ENCODE measurements at regions not wholly inside any gene's neighbourhood (a gene's known extent, or its start where the extent isn't known, plus 50 kb on each side); places are given as distances from the start of the nearest gene placed in this dataset.

DNA sequence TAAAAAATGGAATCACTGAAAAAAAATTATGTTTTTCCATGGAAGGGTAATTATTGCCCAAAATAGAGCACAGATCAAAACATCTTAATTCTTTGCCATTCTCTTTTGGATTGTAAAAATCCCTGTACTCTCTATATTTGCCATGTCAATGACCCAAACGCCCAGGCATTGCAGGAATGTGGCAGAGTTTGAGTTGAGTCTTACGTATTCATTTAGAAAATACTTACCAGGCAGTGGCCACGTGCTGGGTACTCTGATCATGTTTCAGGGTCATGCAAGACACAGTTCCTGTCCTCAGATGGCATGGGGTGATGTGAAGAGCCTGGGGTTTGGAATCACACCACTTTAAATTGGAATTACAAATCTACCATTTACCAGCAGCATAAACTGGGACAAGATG lies 267.7 kb downstream of the ABCC12 start:
- H3K4me2 ChIP-seq (ENCODE audit: insufficient read depth in 1 of 2, low read depth in 2 of 2, low read length in 2 of 2), result peak overlapping the region in 1 of 2 experiments; percentile 47; a peak in 2 of 4 replicates
- H2AFZ ChIP-seq (ENCODE audit: low read length), result no peak overlapping the region
- H3K9ac ChIP-seq (replicated peaks in 1 of 4; ENCODE audit: extremely low read depth in 1 of 4, low read depth in 3 of 4, low read length in 3 of 4), result no peak overlapping the region
- H2BK20ac ChIP-seq (ENCODE audit: low read length), result no peak overlapping the region
- no peak overlapping the region for H4K5ac ChIP-seq (ENCODE audit: insufficient read length, low read depth, low read length)
- POLR2A ChIA-PET (ENCODE audit: partially characterized antibody), result interaction anchor here (1.2 kb wide), 2 partner anchors 9 to 39 kb away, joined by 3 to 4 read pairs; no protein-coding TSS in a partner anchor
- peaks cover 0 to 24% (median 19%) of the 10 kb centered on the region in 4 experiments; a peak in 6 of 7 replicates for H3K4me1 ChIP-seq (replicated peaks in 1 of 4; ENCODE audit: control insufficient read depth in 3 of 4, insufficient read depth in 4 of 4, low read length in 3 of 4)
- 18% methylated on average over 3 of the region's 3 CpGs; no CpG with 5 or more reads in 1 of the 2 experiments for WGBS, 2 experiments (ENCODE audit: extremely low coverage in 1 of 2, insufficient coverage in 1 of 2, insufficient read length in 1 of 2, insufficient replicate concordance in 2 of 2, low coverage in 1 of 2, low lambda C conversion rate in 2 of 2, missing lambda C conversion rate in 1 of 2)
- no peak overlapping the region for H2AK5ac ChIP-seq (ENCODE audit: low read depth, low read length)
- no peak overlapping the region for H3K23ac ChIP-seq (ENCODE audit: insufficient read length)
- H3K18ac ChIP-seq (ENCODE audit: extremely low read depth, low read length), result no peak overlapping the region
- FAIRE-seq, result peak; percentile 13
- H3K79me2 ChIP-seq (ENCODE audit: control insufficient read depth in 1 of 2, insufficient read depth in 2 of 2, low read length in 2 of 2), result no peaks in the 10 kb centered on the region
- no peak overlapping the region for H2BK15ac ChIP-seq (ENCODE audit: low read length)
- peak overlapping the region; percentile 15 for H2BK120ac ChIP-seq (replicated peaks; ENCODE audit: low read depth, low read length)
- H4K8ac ChIP-seq (ENCODE audit: extremely low read depth, insufficient read depth, low read length), result no peak overlapping the region
- peak in 1 of 2 experiments; percentile 34 for DNase-seq (ENCODE audit: low read depth in 1 of 2, low spot score in 2 of 2)
- H4K91ac ChIP-seq (replicated peaks; ENCODE audit: insufficient read length, low read length), result no peak overlapping the region
- CTCF ChIA-PET (ENCODE audit: partially characterized antibody), result interaction anchor here (0.7 to 1.1 kb wide), 2 partner anchors 13 to 15 kb away, joined by 3 read pairs; no protein-coding TSS in a partner anchor
- no peaks in the 10 kb centered on the region for H3K79me1 ChIP-seq (ENCODE audit: low read depth, low read length)
- no peak overlapping the region for H3K14ac ChIP-seq (ENCODE audit: insufficient read length)
- no peaks in the 10 kb centered on the region for H3K36me3 ChIP-seq (ENCODE audit: control insufficient read depth in 2 of 4, insufficient read depth in 4 of 4, low read length in 3 of 4)
- H3K27me3 ChIP-seq (replicated peaks in 1 of 4; ENCODE audit: control insufficient read depth in 3 of 4, extremely low read depth in 1 of 4, insufficient read depth in 3 of 4, low read length in 3 of 4), result no peaks in the 10 kb centered on the region
- H2BK12ac ChIP-seq (ENCODE audit: low read depth, low read length), result peak overlapping the region; percentile 98
- no peaks in the 10 kb centered on the region for H4K20me1 ChIP-seq (replicated peaks in 1 of 2; ENCODE audit: control insufficient read depth in 1 of 2, insufficient read depth in 2 of 2, low read length in 2 of 2)
- 0 out of 8 replicates have a peak overlapping the region, but pooled peaks of 1 of the 4 experiments have one; percentile 16 for H3K4me3 ChIP-seq (ENCODE audit: extremely low read depth in 1 of 4, insufficient read depth in 2 of 4, low read depth in 3 of 4, low read length in 4 of 4)
- H2BK5ac ChIP-seq (ENCODE audit: low read depth, low read length), result no peak overlapping the region
- no peak overlapping the region for H3K56ac ChIP-seq (replicated peaks; ENCODE audit: insufficient read length, low read depth, low read length)
- H3K27ac ChIP-seq (ENCODE audit: low read depth, low read length), result no peak overlapping the region
- H3K9me3 ChIP-seq (ENCODE audit: insufficient read depth in 2 of 2, low read depth in 1 of 2, low read length in 1 of 2), result no peaks in the 10 kb centered on the region
- H3K4ac ChIP-seq (replicated peaks; ENCODE audit: insufficient read length, low read depth, low read length), result no peak overlapping the region
- TF ChIP-seq, protein P1, sequence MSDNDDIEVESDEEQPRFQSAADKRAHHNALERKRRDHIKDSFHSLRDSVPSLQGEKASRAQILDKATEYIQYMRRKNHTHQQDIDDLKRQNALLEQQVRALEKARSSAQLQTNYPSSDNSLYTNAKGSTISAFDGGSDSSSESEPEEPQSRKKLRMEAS (IDR thresholded peaks at IDR 0.05), result peak; percentile 52; the same call in 1 of the 2 replicates
- peak; percentile 66 for TF ChIP-seq JUND (IDR thresholded peaks at IDR 0.05; ENCODE audit: low read length)
- TF ChIP-seq SIX5 (IDR thresholded peaks at IDR 0.05; ENCODE audit: low read depth, low read length), result no peak
- TF ChIP-seq, protein P2, sequence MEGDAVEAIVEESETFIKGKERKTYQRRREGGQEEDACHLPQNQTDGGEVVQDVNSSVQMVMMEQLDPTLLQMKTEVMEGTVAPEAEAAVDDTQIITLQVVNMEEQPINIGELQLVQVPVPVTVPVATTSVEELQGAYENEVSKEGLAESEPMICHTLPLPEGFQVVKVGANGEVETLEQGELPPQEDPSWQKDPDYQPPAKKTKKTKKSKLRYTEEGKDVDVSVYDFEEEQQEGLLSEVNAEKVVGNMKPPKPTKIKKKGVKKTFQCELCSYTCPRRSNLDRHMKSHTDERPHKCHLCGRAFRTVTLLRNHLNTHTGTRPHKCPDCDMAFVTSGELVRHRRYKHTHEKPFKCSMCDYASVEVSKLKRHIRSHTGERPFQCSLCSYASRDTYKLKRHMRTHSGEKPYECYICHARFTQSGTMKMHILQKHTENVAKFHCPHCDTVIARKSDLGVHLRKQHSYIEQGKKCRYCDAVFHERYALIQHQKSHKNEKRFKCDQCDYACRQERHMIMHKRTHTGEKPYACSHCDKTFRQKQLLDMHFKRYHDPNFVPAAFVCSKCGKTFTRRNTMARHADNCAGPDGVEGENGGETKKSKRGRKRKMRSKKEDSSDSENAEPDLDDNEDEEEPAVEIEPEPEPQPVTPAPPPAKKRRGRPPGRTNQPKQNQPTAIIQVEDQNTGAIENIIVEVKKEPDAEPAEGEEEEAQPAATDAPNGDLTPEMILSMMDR (IDR thresholded peaks at IDR 0.05; ENCODE audit: control extremely low read depth in 1 of 3, insufficient read depth in 1 of 3, low read depth in 1 of 3, low read length in 3 of 3), result no peak
- no peak for TF ChIP-seq SUZ12 (IDR thresholded peaks at IDR 0.05; ENCODE audit: low read length)
- peak; percentile 75; the same call in 1 of the 2 replicates for TF ChIP-seq TEAD4 (IDR thresholded peaks at IDR 0.05; ENCODE audit: low read depth, low read length)
- TF ChIP-seq, protein P3, sequence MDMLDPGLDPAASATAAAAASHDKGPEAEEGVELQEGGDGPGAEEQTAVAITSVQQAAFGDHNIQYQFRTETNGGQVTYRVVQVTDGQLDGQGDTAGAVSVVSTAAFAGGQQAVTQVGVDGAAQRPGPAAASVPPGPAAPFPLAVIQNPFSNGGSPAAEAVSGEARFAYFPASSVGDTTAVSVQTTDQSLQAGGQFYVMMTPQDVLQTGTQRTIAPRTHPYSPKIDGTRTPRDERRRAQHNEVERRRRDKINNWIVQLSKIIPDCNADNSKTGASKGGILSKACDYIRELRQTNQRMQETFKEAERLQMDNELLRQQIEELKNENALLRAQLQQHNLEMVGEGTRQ (IDR thresholded peaks at IDR 0.05; ENCODE audit: low read length), result peak; percentile 45; the same call in 1 of the 2 replicates
- no peak for TF ChIP-seq ZNF274 (IDR thresholded peaks at IDR 0.05; ENCODE audit: borderline replicate concordance, extremely low read depth, low read length)
- TF ChIP-seq SP1 (IDR thresholded peaks at IDR 0.05; ENCODE audit: low read depth, low read length), result no peak
- TF ChIP-seq CHD1 (IDR thresholded peaks at IDR 0.05; ENCODE audit: low read depth, low read length), result no peak
- peaks cover 1% of the 10 kb centered on the region for H3K23me2 ChIP-seq (ENCODE audit: low read depth, low read length)
